ENCODE measurements at regions not wholly inside any gene's neighbourhood (a gene's known extent, or its start where the extent isn't known, plus 50 kb on each side); places are given as distances from the start of the nearest gene placed in this dataset.

- FAIRE-seq (no peak), DNase-seq (ENCODE audit: low read depth) (peak; percentile 71)
- no peak overlapping the region for H3K27ac ChIP-seq (ENCODE audit: low read depth, low read length)
- Mint-ChIP-seq H3K9me3 (ENCODE audit: unreplicated experiment) (no peaks in the 10 kb centered on the region), H3K4me3 (ENCODE audit: unreplicated experiment) (no peak overlapping the region), H3K36me3 (ENCODE audit: low read depth, unreplicated experiment) (no peaks in the 10 kb centered on the region), H3K27ac (ENCODE audit: unreplicated experiment) (no peak overlapping the region), H3K27me3 (ENCODE audit: low read depth, unreplicated experiment) (no peaks in the 10 kb centered on the region), H3K4me1 (ENCODE audit: low read depth, unreplicated experiment) (peaks cover 4% of the 10 kb centered on the region)
- H3K4me2 ChIP-seq (ENCODE audit: low read length), result no peak overlapping the region
- no peak for TF ChIP-seq EZH2 (IDR thresholded peaks at IDR 0.05; ENCODE audit: insufficient read depth, low read length)
- TF ChIP-seq, protein P1, sequence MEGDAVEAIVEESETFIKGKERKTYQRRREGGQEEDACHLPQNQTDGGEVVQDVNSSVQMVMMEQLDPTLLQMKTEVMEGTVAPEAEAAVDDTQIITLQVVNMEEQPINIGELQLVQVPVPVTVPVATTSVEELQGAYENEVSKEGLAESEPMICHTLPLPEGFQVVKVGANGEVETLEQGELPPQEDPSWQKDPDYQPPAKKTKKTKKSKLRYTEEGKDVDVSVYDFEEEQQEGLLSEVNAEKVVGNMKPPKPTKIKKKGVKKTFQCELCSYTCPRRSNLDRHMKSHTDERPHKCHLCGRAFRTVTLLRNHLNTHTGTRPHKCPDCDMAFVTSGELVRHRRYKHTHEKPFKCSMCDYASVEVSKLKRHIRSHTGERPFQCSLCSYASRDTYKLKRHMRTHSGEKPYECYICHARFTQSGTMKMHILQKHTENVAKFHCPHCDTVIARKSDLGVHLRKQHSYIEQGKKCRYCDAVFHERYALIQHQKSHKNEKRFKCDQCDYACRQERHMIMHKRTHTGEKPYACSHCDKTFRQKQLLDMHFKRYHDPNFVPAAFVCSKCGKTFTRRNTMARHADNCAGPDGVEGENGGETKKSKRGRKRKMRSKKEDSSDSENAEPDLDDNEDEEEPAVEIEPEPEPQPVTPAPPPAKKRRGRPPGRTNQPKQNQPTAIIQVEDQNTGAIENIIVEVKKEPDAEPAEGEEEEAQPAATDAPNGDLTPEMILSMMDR (IDR thresholded peaks at IDR 0.05; ENCODE audit: insufficient read depth, low read depth, low read length), result no peak
- H4K20me1 ChIP-seq (ENCODE audit: insufficient read depth, low read length), result no peaks in the 10 kb centered on the region
- no peaks in the 10 kb centered on the region for H3K79me2 ChIP-seq (ENCODE audit: insufficient read depth, low read length)
- no peak overlapping the region for H3K4me3 ChIP-seq (ENCODE audit: insufficient read depth, low read depth, low read length)
- H3K27me3 ChIP-seq (ENCODE audit: insufficient read depth, low read length), result no peaks in the 10 kb centered on the region
- no peak overlapping the region for H2AFZ ChIP-seq (ENCODE audit: low read depth, low read length)
- H3K9ac ChIP-seq (ENCODE audit: low read length), result no peak overlapping the region
- no peaks in the 10 kb centered on the region for H3K9me3 ChIP-seq (ENCODE audit: insufficient read depth, low read depth, low read length)
- H3K4me1 ChIP-seq (ENCODE audit: insufficient read depth, low read length), result no peaks in the 10 kb centered on the region
- no peaks in the 10 kb centered on the region for H3K36me3 ChIP-seq (ENCODE audit: insufficient read depth, low read length)
Observed at GRCh38 chrX:10892621-10893225, 218.4 kb upstream of the HCCS start.

GRCh38 chrX:10893366-10893765, 217.8 kb upstream of the HCCS start:
- Histone ChIP-seq H3K4me3 (ENCODE audit: insufficient read depth, low read depth, low read length) (no peak overlapping the region), H3K27me3 (ENCODE audit: insufficient read depth, low read length) (no peaks in the 10 kb centered on the region), H3K36me3 (ENCODE audit: insufficient read depth, low read length) (no peaks in the 10 kb centered on the region), H3K9ac (ENCODE audit: low read length) (no peak overlapping the region), H2AFZ (ENCODE audit: low read depth, low read length) (no peak overlapping the region), H3K79me2 (ENCODE audit: insufficient read depth, low read length) (no peaks in the 10 kb centered on the region), H4K20me1 (ENCODE audit: insufficient read depth, low read length) (no peaks in the 10 kb centered on the region), H3K27ac (ENCODE audit: low read depth, low read length) (no peak overlapping the region), H3K4me2 (ENCODE audit: low read length) (no peak overlapping the region), H3K4me1 (ENCODE audit: insufficient read depth, low read length) (no peaks in the 10 kb centered on the region), H3K9me3 (ENCODE audit: insufficient read depth, low read depth, low read length) (no peaks in the 10 kb centered on the region)
- DNase-seq (ENCODE audit: low read depth) (no peak), FAIRE-seq (peak; percentile 97)
- Mint-ChIP-seq H3K36me3 (ENCODE audit: low read depth, unreplicated experiment) (no peaks in the 10 kb centered on the region), H3K9me3 (ENCODE audit: unreplicated experiment) (no peaks in the 10 kb centered on the region), H3K4me3 (ENCODE audit: unreplicated experiment) (no peak overlapping the region), H3K4me1 (ENCODE audit: low read depth, unreplicated experiment) (peaks cover 4% of the 10 kb centered on the region), H3K27ac (ENCODE audit: unreplicated experiment) (no peak overlapping the region), H3K27me3 (ENCODE audit: low read depth, unreplicated experiment) (no peaks in the 10 kb centered on the region)
- no peak for TF ChIP-seq EZH2 (IDR thresholded peaks at IDR 0.05; ENCODE audit: insufficient read depth, low read length)
- TF ChIP-seq, protein P1 (IDR thresholded peaks at IDR 0.05; ENCODE audit: insufficient read depth, low read depth, low read length), result no peak

GRCh38 chrX:10893976-10894375, 217.2 kb upstream of the HCCS start:
- Histone ChIP-seq H2AFZ (ENCODE audit: low read depth, low read length) (no peak overlapping the region), H3K4me2 (ENCODE audit: low read length) (no peak overlapping the region), H3K9me3 (ENCODE audit: insufficient read depth, low read depth, low read length) (no peaks in the 10 kb centered on the region), H3K36me3 (ENCODE audit: insufficient read depth, low read length) (no peaks in the 10 kb centered on the region), H3K9ac (ENCODE audit: low read length) (no peak overlapping the region), H3K4me1 (ENCODE audit: insufficient read depth, low read length) (no peaks in the 10 kb centered on the region), H3K4me3 (ENCODE audit: insufficient read depth, low read depth, low read length) (no peak overlapping the region), H4K20me1 (ENCODE audit: insufficient read depth, low read length) (no peaks in the 10 kb centered on the region), H3K27me3 (ENCODE audit: insufficient read depth, low read length) (no peaks in the 10 kb centered on the region), H3K79me2 (ENCODE audit: insufficient read depth, low read length) (no peaks in the 10 kb centered on the region), H3K27ac (ENCODE audit: low read depth, low read length) (no peak overlapping the region)
- Mint-ChIP-seq H3K27me3 (ENCODE audit: low read depth, unreplicated experiment) (no peaks in the 10 kb centered on the region), H3K9me3 (ENCODE audit: unreplicated experiment) (no peaks in the 10 kb centered on the region), H3K4me1 (ENCODE audit: low read depth, unreplicated experiment) (peaks cover 4% of the 10 kb centered on the region), H3K27ac (ENCODE audit: unreplicated experiment) (no peak overlapping the region), H3K4me3 (ENCODE audit: unreplicated experiment) (no peak overlapping the region), H3K36me3 (ENCODE audit: low read depth, unreplicated experiment) (no peaks in the 10 kb centered on the region)
- DNase-seq (ENCODE audit: low read depth) (no peak), FAIRE-seq (no peak)
- no peak for TF ChIP-seq EZH2 (IDR thresholded peaks at IDR 0.05; ENCODE audit: insufficient read depth, low read length)
- TF ChIP-seq, protein P1 (IDR thresholded peaks at IDR 0.05; ENCODE audit: insufficient read depth, low read depth, low read length), result no peak

Data from astrocyte (in vitro differentiated cells and primary cell).